PC-3 (cell line): ENCODE measurements at regions not wholly inside any gene's neighbourhood (a gene's known extent, or its start where the extent isn't known, plus 50 kb on each side); places are given as distances from the start of the nearest gene placed in this dataset.

ENCODE experiments used
- ATAC-seq: fragments of 200-7000 bp; cut with Tn5 transposase; 2 replicates; pipeline ENCODE4 v1.9.1; 2020; ENCODE audit warnings: mild to moderate bottlenecking, moderate library complexity
- BruUV-seq: library from RNA; stranded (reverse); fragments of 400-500 nt; replicated peaks from 2 replicates; lab custom pipeline; 2021; lab: Mats Ljungman, UMichigan
- CTCF ChIA-PET: fragments of 300-600 bp; sonication (Branson Sonifier 250); formaldehyde crosslinking; loops from one replicate; lab custom pipeline; 2022; ENCODE audit warnings: antibody characterized with exemption; lab: Charles Lee
- POLR2A ChIA-PET: fragments of 300-600 bp; sonication (Branson Sonifier 250); formaldehyde crosslinking; loops from one replicate; lab custom pipeline; 2022; ENCODE audit warnings: antibody characterized with exemption; ENCODE audit not compliant: unreplicated experiment; lab: Charles Lee
- DNase-seq: peaks from one replicate; pipeline ENCODE4 v3.0.0-alpha.2; 2015
- H2AFZ ChIP-seq: fragments of 300-600 bp; sonication (generic); 2 replicates; pipeline ENCODE4 v1.6.0; 2016; ENCODE audit warnings: antibody characterized with exemption, low read length
- H3F3A ChIP-seq: fragments of 300-600 bp; sonication (generic); one replicate; pipeline ENCODE4 v1.6.0; 2017; ENCODE audit warnings: antibody characterized with exemption, low read length, control low read depth, mild to moderate bottlenecking; ENCODE audit not compliant: unreplicated experiment
- H3K27ac ChIP-seq: fragments of 300-600 bp; sonication (generic); 2 replicates; pipeline ENCODE4 v1.5.1; 2016; ENCODE audit warnings: mild to moderate bottlenecking, low read length
- H3K27me3 ChIP-seq: fragments of 300-600 bp; sonication (generic); 2 replicates; pipeline ENCODE4 v1.6.1; 2016; ENCODE audit warnings: low read length, mixed read lengths
- H3K36me3 ChIP-seq: fragments of 300-600 bp; sonication (generic); 2 replicates; pipeline ENCODE4 v1.6.1; 2016; ENCODE audit warnings: low read depth, mixed run types, low read length, mixed read lengths
- H3K4me1 ChIP-seq: fragments of 300-600 bp; sonication (generic); 2 replicates; pipeline ENCODE4 v1.5.1; 2016; ENCODE audit warnings: low read length; ENCODE audit not compliant: insufficient read depth
- H3K4me2 ChIP-seq: fragments of 300-600 bp; sonication (generic); 2 replicates; pipeline ENCODE4 v1.6.0; 2016; ENCODE audit warnings: low read length
- H3K4me3 ChIP-seq: fragments of 300-600 bp; sonication (generic); 2 replicates; pipeline ENCODE4 v1.5.1; 2016; ENCODE audit warnings: mild to moderate bottlenecking, low read length, mixed read lengths
- H3K79me2 ChIP-seq: fragments of 300-600 bp; sonication (generic); 2 replicates; pipeline ENCODE4 v1.6.1; 2017; ENCODE audit warnings: low read length, mixed read lengths
- H3K9ac ChIP-seq: fragments of 300-600 bp; sonication (generic); 2 replicates; pipeline ENCODE4 v1.6.0; 2016; ENCODE audit warnings: mild to moderate bottlenecking, low read length
- H3K9me2 ChIP-seq: fragments of 300-600 bp; sonication (generic); replicated peaks from 2 replicates; pipeline ENCODE4 v1.6.1; 2016; ENCODE audit warnings: mixed run types, low read length, mixed read lengths
- H3K9me3 ChIP-seq: fragments of 300-600 bp; sonication (generic); 2 replicates; pipeline ENCODE4 v1.6.1; 2016; ENCODE audit warnings: low read length, mixed read lengths
- H4K20me1 ChIP-seq: fragments of 300-600 bp; sonication (generic); 2 replicates; pipeline ENCODE4 v1.6.1; 2016; ENCODE audit warnings: low read length, mixed read lengths
- EZH2 ChIP-seq: fragments of 300-600 bp; sonication (generic); IDR thresholded peaks from one replicate; pipeline ENCODE4 v1.6.1; 2017; ENCODE audit warnings: antibody characterized with exemption, mild to moderate bottlenecking, low read length; ENCODE audit not compliant: unreplicated experiment
- EZH2phosphoT487 ChIP-seq: fragments of 300-600 bp; sonication (generic); IDR thresholded peaks from 2 replicates; pipeline ENCODE4 v1.6.1; 2018; ENCODE audit warnings: mild to moderate bottlenecking, antibody characterized with exemption, low read length, borderline replicate concordance
- intact Hi-C: fragments of 100-400 bp; cut with micrococcal nuclease; formaldehyde crosslinking; loops from 2 replicates; pipeline ENCODE4 v1.9.0; 2023
- TF ChIP-seq, protein P1 (sequence below): fragments of 300-600 bp; sonication (generic); conservative IDR thresholded peaks from 2 replicates; pipeline ENCODE4 v1.5.1; 2017; ENCODE audit warnings: antibody characterized with exemption, low read depth, mild to moderate bottlenecking, low read length

DNA sequence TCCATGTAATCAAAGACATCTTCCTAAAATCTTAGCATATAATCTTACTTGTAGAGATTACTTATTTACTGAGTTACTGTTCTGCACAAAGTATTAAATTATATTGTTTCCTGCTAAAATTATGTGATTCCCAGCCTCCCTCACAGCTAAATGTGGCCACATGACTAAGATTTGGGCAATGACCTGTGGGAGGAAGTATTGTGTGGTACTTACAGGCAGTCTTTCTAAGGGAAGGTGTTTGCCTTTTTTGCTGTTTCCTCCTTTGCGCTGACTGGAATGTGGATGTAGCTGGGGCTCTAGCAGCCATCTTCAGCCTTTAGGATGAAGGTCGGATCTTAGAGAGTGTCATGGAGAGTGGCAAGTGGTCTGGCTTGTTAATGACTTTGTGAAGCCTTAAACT lies 146.3 kb upstream of the APCDD1 start:
- no peaks in the 10 kb centered on the region; the same call in 1 of the 2 replicates for H4K20me1 ChIP-seq
- ATAC-seq, result no peak
- no TSS peak for BruUV-seq
- H3K9me3 ChIP-seq, result no peaks in the 10 kb centered on the region
- no peak for DNase-seq
- no peaks in the 10 kb centered on the region for H3F3A ChIP-seq
- POLR2A ChIA-PET, result no interaction called here
- H3K4me2 ChIP-seq, result no peak overlapping the region
- TF ChIP-seq, protein P1, sequence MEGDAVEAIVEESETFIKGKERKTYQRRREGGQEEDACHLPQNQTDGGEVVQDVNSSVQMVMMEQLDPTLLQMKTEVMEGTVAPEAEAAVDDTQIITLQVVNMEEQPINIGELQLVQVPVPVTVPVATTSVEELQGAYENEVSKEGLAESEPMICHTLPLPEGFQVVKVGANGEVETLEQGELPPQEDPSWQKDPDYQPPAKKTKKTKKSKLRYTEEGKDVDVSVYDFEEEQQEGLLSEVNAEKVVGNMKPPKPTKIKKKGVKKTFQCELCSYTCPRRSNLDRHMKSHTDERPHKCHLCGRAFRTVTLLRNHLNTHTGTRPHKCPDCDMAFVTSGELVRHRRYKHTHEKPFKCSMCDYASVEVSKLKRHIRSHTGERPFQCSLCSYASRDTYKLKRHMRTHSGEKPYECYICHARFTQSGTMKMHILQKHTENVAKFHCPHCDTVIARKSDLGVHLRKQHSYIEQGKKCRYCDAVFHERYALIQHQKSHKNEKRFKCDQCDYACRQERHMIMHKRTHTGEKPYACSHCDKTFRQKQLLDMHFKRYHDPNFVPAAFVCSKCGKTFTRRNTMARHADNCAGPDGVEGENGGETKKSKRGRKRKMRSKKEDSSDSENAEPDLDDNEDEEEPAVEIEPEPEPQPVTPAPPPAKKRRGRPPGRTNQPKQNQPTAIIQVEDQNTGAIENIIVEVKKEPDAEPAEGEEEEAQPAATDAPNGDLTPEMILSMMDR, result no peak
- TF ChIP-seq EZH2phosphoT487 (no peak), EZH2 (no peak)
- peaks cover 33% of the 10 kb centered on the region for H3K27me3 ChIP-seq
- H3K9ac ChIP-seq, result no peak overlapping the region
- no peaks in the 10 kb centered on the region for H3K79me2 ChIP-seq
- no peak overlapping the region for H2AFZ ChIP-seq
- H3K36me3 ChIP-seq, result no peaks in the 10 kb centered on the region
- H3K9me2 ChIP-seq, result no peaks in the 10 kb centered on the region
- H3K4me3 ChIP-seq, result no peak overlapping the region
- intact Hi-C loops, result no loop called here
- CTCF ChIA-PET, result no interaction called here
- H3K27ac ChIP-seq, result no peak overlapping the region
- no peaks in the 10 kb centered on the region for H3K4me1 ChIP-seq

DNA sequence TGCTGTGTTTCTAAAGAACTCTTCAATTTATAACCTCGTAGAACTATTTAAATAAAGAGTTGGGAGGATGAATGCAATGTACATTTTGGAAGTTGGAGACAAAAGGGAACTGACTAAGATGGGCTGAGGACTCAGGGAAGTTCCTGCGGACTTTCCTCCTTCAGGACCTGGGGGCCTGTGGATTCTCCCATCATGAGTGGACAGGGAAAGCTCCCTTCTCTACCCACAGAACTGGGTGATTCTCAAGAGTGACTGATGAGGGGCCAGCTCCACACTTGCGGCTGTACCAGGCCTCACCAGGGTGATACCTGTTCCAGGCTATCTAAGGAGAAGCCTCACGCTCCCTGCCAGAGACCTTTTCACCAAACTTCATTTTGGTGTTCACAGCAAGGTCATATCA lies 143.8 kb upstream of the APCDD1 start:
- BruUV-seq, result no TSS peak
- no peak overlapping the region for H3K4me2 ChIP-seq
- intact Hi-C loops, result no loop called here
- no peaks in the 10 kb centered on the region for H3K79me2 ChIP-seq
- no peaks in the 10 kb centered on the region for H3K4me1 ChIP-seq
- H4K20me1 ChIP-seq, result no peaks in the 10 kb centered on the region; the same call in 1 of the 2 replicates
- no peak overlapping the region for H3K9ac ChIP-seq
- TF ChIP-seq EZH2phosphoT487 (no peak), EZH2 (no peak)
- TF ChIP-seq, protein P1, result no peak
- DNase-seq (no peak), ATAC-seq (no peak)
- no peaks in the 10 kb centered on the region for H3K9me2 ChIP-seq
- no peaks in the 10 kb centered on the region for H3F3A ChIP-seq
- CTCF ChIA-PET, result no interaction called here
- POLR2A ChIA-PET, result no interaction called here
- no peak overlapping the region for H3K4me3 ChIP-seq
- H3K27ac ChIP-seq, result no peak overlapping the region
- H3K9me3 ChIP-seq, result no peaks in the 10 kb centered on the region
- no peaks in the 10 kb centered on the region for H3K36me3 ChIP-seq
- H3K27me3 ChIP-seq, result peaks cover 42% of the 10 kb centered on the region
- H2AFZ ChIP-seq, result no peak overlapping the region

DNA sequence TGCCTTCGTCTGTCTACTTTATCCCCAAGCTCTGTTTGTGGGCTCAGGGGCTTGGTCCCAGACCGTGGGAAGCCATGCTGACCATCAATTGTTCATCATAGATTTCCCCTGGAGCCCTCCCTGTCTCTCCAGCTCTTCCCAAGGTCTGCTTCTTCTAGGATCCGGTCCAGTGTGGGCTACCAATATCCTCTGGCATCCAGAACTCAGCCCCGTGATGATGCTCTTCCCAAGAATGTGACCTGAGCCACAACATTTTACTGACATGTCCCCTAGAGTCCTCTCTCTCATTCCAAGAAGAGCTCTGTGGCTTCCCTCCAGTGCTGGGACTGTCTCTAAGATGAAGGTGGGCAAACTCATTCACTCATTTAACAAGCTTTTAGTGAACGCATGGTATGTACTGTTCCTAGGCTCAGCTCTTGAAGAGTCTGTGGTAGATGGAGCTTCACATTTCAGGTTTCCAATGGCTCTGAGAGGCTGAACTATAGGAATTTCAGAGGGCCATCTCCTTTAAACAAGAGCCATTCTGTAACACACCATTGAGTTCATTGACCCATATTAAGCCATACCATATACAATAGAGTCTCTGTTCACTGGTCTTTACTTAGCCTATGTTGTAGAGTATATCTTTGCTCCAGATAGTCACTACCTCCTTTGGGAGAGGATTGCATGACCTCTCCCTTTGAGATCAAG lies 142.0 kb upstream of the APCDD1 start:
- no peak overlapping the region for H2AFZ ChIP-seq
- H3K9ac ChIP-seq, result no peak overlapping the region
- no peaks in the 10 kb centered on the region for H3K79me2 ChIP-seq
- H3K9me2 ChIP-seq, result no peaks in the 10 kb centered on the region
- no peak for TF ChIP-seq EZH2
- TF ChIP-seq, protein P1, result no peak
- no peak for TF ChIP-seq EZH2phosphoT487
- BruUV-seq, result no TSS peak
- H3K9me3 ChIP-seq, result no peaks in the 10 kb centered on the region
- H3K27me3 ChIP-seq, result peaks cover 49% of the 10 kb centered on the region
- no peak for ATAC-seq
- H3K4me2 ChIP-seq, result no peak overlapping the region
- CTCF ChIA-PET, result no interaction called here
- H3K36me3 ChIP-seq, result no peaks in the 10 kb centered on the region
- DNase-seq, result no peak
- POLR2A ChIA-PET, result no interaction called here
- intact Hi-C loops, result no loop called here
- H3F3A ChIP-seq, result no peaks in the 10 kb centered on the region
- no peaks in the 10 kb centered on the region for H3K4me1 ChIP-seq
- no peaks in the 10 kb centered on the region; the same call in 1 of the 2 replicates for H4K20me1 ChIP-seq
- no peak overlapping the region for H3K27ac ChIP-seq
- no peak overlapping the region for H3K4me3 ChIP-seq
